ENCODE measurements at regions not wholly inside any gene's neighbourhood (a gene's known extent, or its start where the extent isn't known, plus 50 kb on each side); places are given as distances from the start of the nearest gene placed in this dataset.

DNA sequence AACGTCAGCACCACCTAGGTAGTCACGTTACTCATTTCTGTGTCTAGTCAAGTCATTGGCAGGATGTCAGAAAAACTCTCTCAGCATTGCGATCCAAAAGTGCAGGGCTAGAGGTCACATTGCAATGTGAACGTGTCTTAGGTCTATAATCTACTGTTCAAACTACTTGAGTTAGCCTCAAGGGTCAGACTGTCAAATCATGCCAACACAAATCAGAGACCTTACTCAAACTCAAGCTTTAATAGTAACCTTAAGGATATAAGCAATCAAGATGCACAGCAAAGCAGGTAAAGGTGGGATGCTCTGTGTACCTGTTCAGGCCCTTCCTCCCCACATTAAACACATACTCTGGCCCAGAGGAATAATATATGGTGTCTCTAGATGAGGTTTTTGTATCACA, 114.4 kb upstream of the NOCT start:
- TF ChIP-seq, protein P1, sequence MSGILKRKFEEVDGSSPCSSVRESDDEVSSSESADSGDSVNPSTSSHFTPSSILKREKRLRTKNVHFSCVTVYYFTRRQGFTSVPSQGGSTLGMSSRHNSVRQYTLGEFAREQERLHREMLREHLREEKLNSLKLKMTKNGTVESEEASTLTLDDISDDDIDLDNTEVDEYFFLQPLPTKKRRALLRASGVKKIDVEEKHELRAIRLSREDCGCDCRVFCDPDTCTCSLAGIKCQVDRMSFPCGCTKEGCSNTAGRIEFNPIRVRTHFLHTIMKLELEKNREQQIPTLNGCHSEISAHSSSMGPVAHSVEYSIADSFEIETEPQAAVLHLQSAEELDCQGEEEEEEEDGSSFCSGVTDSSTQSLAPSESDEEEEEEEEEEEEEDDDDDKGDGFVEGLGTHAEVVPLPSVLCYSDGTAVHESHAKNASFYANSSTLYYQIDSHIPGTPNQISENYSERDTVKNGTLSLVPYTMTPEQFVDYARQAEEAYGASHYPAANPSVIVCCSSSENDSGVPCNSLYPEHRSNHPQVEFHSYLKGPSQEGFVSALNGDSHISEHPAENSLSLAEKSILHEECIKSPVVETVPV (CRISPR knock-in tag; IDR thresholded peaks at IDR 0.05): no peak
- TF ChIP-seq RARB (CRISPR knock-in tag; IDR thresholded peaks at IDR 0.05): no peak
- TF ChIP-seq, protein P2, sequence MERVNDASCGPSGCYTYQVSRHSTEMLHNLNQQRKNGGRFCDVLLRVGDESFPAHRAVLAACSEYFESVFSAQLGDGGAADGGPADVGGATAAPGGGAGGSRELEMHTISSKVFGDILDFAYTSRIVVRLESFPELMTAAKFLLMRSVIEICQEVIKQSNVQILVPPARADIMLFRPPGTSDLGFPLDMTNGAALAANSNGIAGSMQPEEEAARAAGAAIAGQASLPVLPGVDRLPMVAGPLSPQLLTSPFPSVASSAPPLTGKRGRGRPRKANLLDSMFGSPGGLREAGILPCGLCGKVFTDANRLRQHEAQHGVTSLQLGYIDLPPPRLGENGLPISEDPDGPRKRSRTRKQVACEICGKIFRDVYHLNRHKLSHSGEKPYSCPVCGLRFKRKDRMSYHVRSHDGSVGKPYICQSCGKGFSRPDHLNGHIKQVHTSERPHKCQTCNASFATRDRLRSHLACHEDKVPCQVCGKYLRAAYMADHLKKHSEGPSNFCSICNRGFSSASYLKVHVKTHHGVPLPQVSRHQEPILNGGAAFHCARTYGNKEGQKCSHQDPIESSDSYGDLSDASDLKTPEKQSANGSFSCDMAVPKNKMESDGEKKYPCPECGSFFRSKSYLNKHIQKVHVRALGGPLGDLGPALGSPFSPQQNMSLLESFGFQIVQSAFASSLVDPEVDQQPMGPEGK (CRISPR knock-in tag; IDR thresholded peaks at IDR 0.05; ENCODE audit: borderline replicate concordance): no peak
- no peak for TF ChIP-seq GLIS3 (CRISPR knock-in tag; IDR thresholded peaks at IDR 0.05)
- no peak for TF ChIP-seq BACH2 (CRISPR knock-in tag; IDR thresholded peaks at IDR 0.05; ENCODE audit: borderline replicate concordance)

Measured in SK-N-SH treated with all-trans-retinoic acid at 6 μM for 48 hours (cell line).